ENCODE measurements at regions not wholly inside any gene's neighbourhood (a gene's known extent, or its start where the extent isn't known, plus 50 kb on each side); places are given as distances from the start of the nearest gene placed in this dataset.

- no peak for TF ChIP-seq YY1 (IDR thresholded peaks at IDR 0.05; ENCODE audit: low read depth)
- TF ChIP-seq EP300 (IDR thresholded peaks at IDR 0.05; ENCODE audit: borderline replicate concordance): no peak
- no peak for TF ChIP-seq TAF1 (IDR thresholded peaks at IDR 0.05; ENCODE audit: low read depth)
These were observed 213.8 kb downstream of the PLA2G4A start for GRCh38 chr1:187042538-187042937.
